Loucy (cell line): ENCODE measurements at regions not wholly inside any gene's neighbourhood (a gene's known extent, or its start where the extent isn't known, plus 50 kb on each side); places are given as distances from the start of the nearest gene placed in this dataset.

Experiments
- H2AFZ ChIP-seq: fragments of 200-600 bp; sonication (generic); 2 replicates; pipeline ENCODE4 v1.6.0; 2016; ENCODE audit warnings: antibody characterized with exemption, mild to moderate bottlenecking, low read length, moderate library complexity
- H3F3A ChIP-seq: fragments of 200-600 bp; 2 replicates; pipeline ENCODE4 v1.6.0; 2016; ENCODE audit warnings: antibody characterized with exemption, low read depth, mild to moderate bottlenecking
- H3K27me3 ChIP-seq: fragments of 200-600 bp; sonication (generic); 2 replicates; pipeline ENCODE4 v1.6.1; 2014; ENCODE audit warnings: low read length, mild to moderate bottlenecking; ENCODE audit not compliant: insufficient read depth, poor library complexity, severe bottlenecking
- H3K36me3 ChIP-seq: fragments of 200-600 bp; sonication (generic); 2 replicates; pipeline ENCODE4 v1.6.1; 2016; ENCODE audit warnings: low read length; ENCODE audit not compliant: insufficient read depth
- H3K4me1 ChIP-seq: fragments of 200-600 bp; sonication (generic); 2 replicates; pipeline ENCODE4 v1.5.1; 2014; ENCODE audit warnings: low read length, mild to moderate bottlenecking; ENCODE audit not compliant: insufficient read depth, poor library complexity, severe bottlenecking
- H3K4me2 ChIP-seq: fragments of 200-600 bp; sonication (generic); 2 replicates; pipeline ENCODE4 v1.6.0; 2014; ENCODE audit warnings: antibody characterized with exemption, low read length, low read depth, mild to moderate bottlenecking; ENCODE audit not compliant: poor library complexity, severe bottlenecking
- H3K4me3 ChIP-seq: fragments of 200-600 bp; sonication (generic); 2 replicates; pipeline ENCODE4 v1.5.1; 2014; ENCODE audit warnings: low read length, mild to moderate bottlenecking, mixed read lengths; ENCODE audit not compliant: poor library complexity, severe bottlenecking
- H3K79me2 ChIP-seq: fragments of 200-600 bp; sonication (generic); 2 replicates; pipeline ENCODE4 v1.6.1; 2014; ENCODE audit warnings: low read length; ENCODE audit not compliant: insufficient read depth
- H3K9ac ChIP-seq: fragments of 200-600 bp; sonication (generic); 2 replicates; pipeline ENCODE4 v1.6.0; 2014; ENCODE audit warnings: mild to moderate bottlenecking, low read depth, low read length, moderate library complexity; ENCODE audit not compliant: poor library complexity, severe bottlenecking
- H3K9me2 ChIP-seq: fragments of 200-600 bp; sonication (generic); replicated peaks from 2 replicates; pipeline ENCODE4 v1.6.1; 2016; ENCODE audit warnings: low read depth, low read length, mixed read lengths
- H3K9me3 ChIP-seq: fragments of 200-600 bp; sonication (generic); 2 replicates; pipeline ENCODE4 v1.6.1; 2014; ENCODE audit warnings: mild to moderate bottlenecking, antibody characterized with exemption, low read length, low read depth; ENCODE audit not compliant: insufficient read depth
- H4K20me1 ChIP-seq: fragments of 200-600 bp; sonication (generic); 2 replicates; pipeline ENCODE4 v1.6.0; 2014; ENCODE audit warnings: antibody characterized with exemption, low read length, mild to moderate bottlenecking; ENCODE audit not compliant: insufficient read depth, poor library complexity, severe bottlenecking
- CTCF ChIP-seq: fragments of 200-600 bp; sonication (generic); conservative IDR thresholded peaks from 2 replicates; pipeline ENCODE4 v1.5.1; 2014; ENCODE audit warnings: mild to moderate bottlenecking, antibody characterized with exemption, low read length
- EZH2phosphoT487 ChIP-seq: fragments of 200-600 bp; IDR thresholded peaks from 2 replicates; pipeline ENCODE4 v1.6.1; 2018; ENCODE audit warnings: antibody characterized with exemption, mild to moderate bottlenecking, moderate library complexity, borderline replicate concordance

GRCh38 chr3:182565916-182566796, 227.1 kb upstream of the ATP11B start:
- H3F3A ChIP-seq: no peaks in the 10 kb centered on the region
- no peak overlapping the region for H3K4me3 ChIP-seq
- peak overlapping the region; percentile 57; the same call in 1 of the 2 replicates for H2AFZ ChIP-seq
- H3K79me2 ChIP-seq: no peaks in the 10 kb centered on the region
- H3K9me3 ChIP-seq: no peaks in the 10 kb centered on the region
- H3K36me3 ChIP-seq: no peaks in the 10 kb centered on the region
- no peaks in the 10 kb centered on the region for H3K9me2 ChIP-seq
- no peaks in the 10 kb centered on the region for H3K27me3 ChIP-seq
- no peak overlapping the region for H3K9ac ChIP-seq
- no peak for TF ChIP-seq EZH2phosphoT487
- no peak for TF ChIP-seq CTCF
- peak overlapping the region; percentile 7 for H3K4me2 ChIP-seq
- H4K20me1 ChIP-seq: no peaks in the 10 kb centered on the region
- peaks cover 9% of the 10 kb centered on the region for H3K4me1 ChIP-seq

GRCh38 chr3:182567700-182568099, 225.6 kb upstream of the ATP11B start:
- H3K4me1 ChIP-seq: peaks cover 9% of the 10 kb centered on the region
- no peak overlapping the region for H3K4me3 ChIP-seq
- H3K27me3 ChIP-seq: no peaks in the 10 kb centered on the region
- TF ChIP-seq EZH2phosphoT487 (no peak), CTCF (peak; percentile 53)
- no peaks in the 10 kb centered on the region for H3K36me3 ChIP-seq
- H3F3A ChIP-seq: no peaks in the 10 kb centered on the region
- H4K20me1 ChIP-seq: no peaks in the 10 kb centered on the region
- no peak overlapping the region for H3K4me2 ChIP-seq
- H3K9ac ChIP-seq: no peak overlapping the region
- H3K9me2 ChIP-seq: no peaks in the 10 kb centered on the region
- H2AFZ ChIP-seq: no peak overlapping the region
- H3K79me2 ChIP-seq: no peaks in the 10 kb centered on the region
- no peaks in the 10 kb centered on the region for H3K9me3 ChIP-seq

- Histone ChIP-seq H3K4me2 (no peak overlapping the region), H3K79me2 (no peaks in the 10 kb centered on the region), H3K27me3 (no peaks in the 10 kb centered on the region), H3K9me2 (no peaks in the 10 kb centered on the region), H3K9me3 (no peaks in the 10 kb centered on the region), H3F3A (no peaks in the 10 kb centered on the region), H3K9ac (no peak overlapping the region), H3K4me3 (no peak overlapping the region), H3K36me3 (no peaks in the 10 kb centered on the region), H4K20me1 (no peaks in the 10 kb centered on the region), H2AFZ (no peak overlapping the region), H3K4me1 (peaks cover 9% of the 10 kb centered on the region)
- TF ChIP-seq CTCF (no peak), EZH2phosphoT487 (no peak)
Observed at GRCh38 chr3:182568261-182568660, 225.0 kb upstream of the ATP11B start.
